ENCODE measurements at regions not wholly inside any gene's neighbourhood (a gene's known extent, or its start where the extent isn't known, plus 50 kb on each side); places are given as distances from the start of the nearest gene placed in this dataset.

- TF ChIP-seq NR3C1 (IDR thresholded peaks at IDR 0.05) = no peak
- no peak for TF ChIP-seq RFX5 (IDR thresholded peaks at IDR 0.05)
- TF ChIP-seq CTCF (IDR thresholded peaks at IDR 0.05) = no peak
- no peak for TF ChIP-seq EP300 (IDR thresholded peaks at IDR 0.05)
Observed at GRCh38 chr11:71112990-71113389, 139.4 kb downstream of the SHANK2 start.

Data from A549 (cell line).